Skeletal muscle satellite cell (primary cell): ENCODE measurements at regions not wholly inside any gene's neighbourhood (a gene's known extent, or its start where the extent isn't known, plus 50 kb on each side); places are given as distances from the start of the nearest gene placed in this dataset.
A peak's percentile ranks its signal among the peaks of the same experiment; 100 is the strongest.

Experiments
- H3K27me3 ChIP-seq: 2 replicates; pipeline ENCODE4 v1.7.0; 2013; ENCODE audit warnings: low read length; ENCODE audit not compliant: control insufficient read depth, insufficient read depth
- H3K36me3 ChIP-seq: 2 replicates; pipeline ENCODE4 v1.7.0; 2013; ENCODE audit warnings: mild to moderate bottlenecking, control low read depth, low read length; ENCODE audit not compliant: insufficient read depth
- H3K4me1 ChIP-seq: 2 replicates; pipeline ENCODE4 v1.7.0; 2013; ENCODE audit warnings: low read length; ENCODE audit not compliant: control insufficient read depth, insufficient read depth
- H3K4me2 ChIP-seq: 2 replicates; pipeline ENCODE4 v1.7.0; 2013; ENCODE audit warnings: mild to moderate bottlenecking, low read length
- H3K4me3 ChIP-seq: 2 replicates; pipeline ENCODE4 v1.7.0; 2013; ENCODE audit warnings: low read length
- H3K9ac ChIP-seq: 2 replicates; pipeline ENCODE4 v1.7.0; 2013; ENCODE audit warnings: mild to moderate bottlenecking, low read depth, low read length, moderate library complexity
- H3K9me3 ChIP-seq: replicated peaks from 2 replicates; pipeline ENCODE4 v1.7.0; 2013; ENCODE audit warnings: mild to moderate bottlenecking, control low read depth, low read length

- H3K4me3 ChIP-seq: no peak overlapping the region
- no peaks in the 10 kb centered on the region for H3K27me3 ChIP-seq
- H3K4me1 ChIP-seq: no peaks in the 10 kb centered on the region
- H3K9ac ChIP-seq: no peak overlapping the region
- no peaks in the 10 kb centered on the region for H3K36me3 ChIP-seq
- H3K4me2 ChIP-seq: no peak overlapping the region
- no peaks in the 10 kb centered on the region for H3K9me3 ChIP-seq
Observed at GRCh38 chr4:148793221-148793620, 351.0 kb upstream of the NR3C2 start.

- Histone ChIP-seq H3K4me2 (no peak overlapping the region), H3K4me3 (no peak overlapping the region), H3K9me3 (no peaks in the 10 kb centered on the region), H3K27me3 (no peaks in the 10 kb centered on the region), H3K36me3 (no peaks in the 10 kb centered on the region), H3K9ac (no peak overlapping the region), H3K4me1 (peaks cover 5% of the 10 kb centered on the region)
Observed at GRCh38 chr4:148790691-148791090, 348.5 kb upstream of the NR3C2 start.

GRCh38 chr4:148790246-148790645 is 348.0 kb upstream of the NR3C2 start:
- Histone ChIP-seq H3K36me3 (no peaks in the 10 kb centered on the region), H3K9me3 (no peaks in the 10 kb centered on the region), H3K27me3 (no peaks in the 10 kb centered on the region), H3K4me1 (peaks cover 5% of the 10 kb centered on the region), H3K9ac (no peak overlapping the region), H3K4me2 (no peak overlapping the region), H3K4me3 (no peak overlapping the region)

GRCh38 chr4:148787831-148788477 is 345.7 kb upstream of the NR3C2 start:
- H3K4me3 ChIP-seq: no peak overlapping the region
- no peaks in the 10 kb centered on the region for H3K9me3 ChIP-seq
- H3K27me3 ChIP-seq: no peaks in the 10 kb centered on the region
- no peaks in the 10 kb centered on the region for H3K36me3 ChIP-seq
- peaks cover 5% of the 10 kb centered on the region for H3K4me1 ChIP-seq
- H3K4me2 ChIP-seq: no peak overlapping the region
- H3K9ac ChIP-seq: no peak overlapping the region

- no peak overlapping the region for H3K4me3 ChIP-seq
- no peaks in the 10 kb centered on the region for H3K9me3 ChIP-seq
- peaks cover 5% of the 10 kb centered on the region for H3K4me1 ChIP-seq
- no peaks in the 10 kb centered on the region for H3K27me3 ChIP-seq
- no peak overlapping the region for H3K9ac ChIP-seq
- no peak overlapping the region for H3K4me2 ChIP-seq
- no peaks in the 10 kb centered on the region for H3K36me3 ChIP-seq
Observed at GRCh38 chr4:148787285-148787684, 345.1 kb upstream of the NR3C2 start.

- H3K4me1 ChIP-seq: peaks cover 5% of the 10 kb centered on the region
- no peaks in the 10 kb centered on the region for H3K36me3 ChIP-seq
- no peaks in the 10 kb centered on the region for H3K9me3 ChIP-seq
- H3K9ac ChIP-seq: no peak overlapping the region
- H3K4me3 ChIP-seq: no peak overlapping the region
- no peak overlapping the region for H3K4me2 ChIP-seq
- no peaks in the 10 kb centered on the region for H3K27me3 ChIP-seq
Observed at GRCh38 chr4:148786699-148787098, 344.5 kb upstream of the NR3C2 start.

GRCh38 chr4:148782284-148782683 is 340.1 kb upstream of the NR3C2 start:
- Histone ChIP-seq H3K4me1 (no peaks in the 10 kb centered on the region), H3K27me3 (no peaks in the 10 kb centered on the region), H3K4me2 (no peak overlapping the region), H3K36me3 (no peaks in the 10 kb centered on the region), H3K9ac (no peak overlapping the region), H3K4me3 (no peak overlapping the region), H3K9me3 (no peaks in the 10 kb centered on the region)

GRCh38 chr4:148780426-148781005 is 338.3 kb upstream of the NR3C2 start:
- Histone ChIP-seq H3K4me2 (no peak overlapping the region), H3K36me3 (no peaks in the 10 kb centered on the region), H3K4me1 (no peaks in the 10 kb centered on the region), H3K4me3 (no peak overlapping the region), H3K9me3 (no peaks in the 10 kb centered on the region), H3K27me3 (no peaks in the 10 kb centered on the region), H3K9ac (no peak overlapping the region)

GRCh38 chr4:148779771-148780170 is 337.6 kb upstream of the NR3C2 start:
- Histone ChIP-seq H3K4me3 (no peak overlapping the region), H3K27me3 (no peaks in the 10 kb centered on the region), H3K4me1 (no peaks in the 10 kb centered on the region), H3K36me3 (no peaks in the 10 kb centered on the region), H3K9me3 (no peaks in the 10 kb centered on the region), H3K9ac (no peak overlapping the region), H3K4me2 (no peak overlapping the region)

GRCh38 chr4:148778980-148779675 is 336.9 kb upstream of the NR3C2 start:
- Histone ChIP-seq H3K4me3 (no peak overlapping the region), H3K9me3 (no peaks in the 10 kb centered on the region), H3K36me3 (no peaks in the 10 kb centered on the region), H3K9ac (no peak overlapping the region), H3K4me1 (no peaks in the 10 kb centered on the region), H3K27me3 (no peaks in the 10 kb centered on the region), H3K4me2 (no peak overlapping the region)

GRCh38 chr4:148776941-148777340 is 334.7 kb upstream of the NR3C2 start:
- H3K9me3 ChIP-seq: no peaks in the 10 kb centered on the region
- H3K27me3 ChIP-seq: no peaks in the 10 kb centered on the region
- H3K9ac ChIP-seq: peak overlapping the region; percentile 60
- peak overlapping the region; percentile 64 for H3K4me2 ChIP-seq
- no peaks in the 10 kb centered on the region for H3K4me1 ChIP-seq
- H3K4me3 ChIP-seq: peak overlapping the region; percentile 49
- no peaks in the 10 kb centered on the region for H3K36me3 ChIP-seq

- H3K9me3 ChIP-seq: no peaks in the 10 kb centered on the region
- no peak overlapping the region for H3K9ac ChIP-seq
- H3K4me1 ChIP-seq: no peaks in the 10 kb centered on the region
- H3K4me2 ChIP-seq: no peak overlapping the region
- no peak overlapping the region for H3K4me3 ChIP-seq
- no peaks in the 10 kb centered on the region for H3K27me3 ChIP-seq
- no peaks in the 10 kb centered on the region for H3K36me3 ChIP-seq
Observed at GRCh38 chr4:148774134-148774533, 331.9 kb upstream of the NR3C2 start.
